Natural killer cell treated with Interleukin-12 subunit alpha and Interleukin-12 subunit beta and Interleukin-15 and Interleukin-18, amount 100 ng/mL, for 72 hours (primary cell): ENCODE measurements at regions not wholly inside any gene's neighbourhood (a gene's known extent, or its start where the extent isn't known, plus 50 kb on each side); places are given as distances from the start of the nearest gene placed in this dataset.

Source experiments
- ATAC-seq, 2 donors: fragments of 150-1000 bp; cut with Tn5 transposase in 1 of 2; sonication (Bioruptor Pico), chemical (Tn5 transposase) in 1 of 2; 2 replicates each; pipeline ENCODE4 v1.10.0; 2021
- DNase-seq: peaks from one replicate; pipeline ENCODE4 v3.0.0; 2022; ENCODE audit warnings: low spot score
- H3K27ac Mint-ChIP-seq, 2 donors: 1 replicate in 1 of 2; 2 replicates in 1 of 2; pipeline ENCODE4 v1.8.0; 2022; ENCODE audit warnings: mixed read lengths in 2 of 2, mild to moderate bottlenecking in 1 of 2, moderate library complexity in 1 of 2
- H3K27me3 Mint-ChIP-seq, 2 donors: 1 replicate in 1 of 2; 2 replicates in 1 of 2; pipeline ENCODE4 v1.8.0; 2022; ENCODE audit warnings: mixed read lengths in 2 of 2
- H3K36me3 Mint-ChIP-seq: one replicate; pipeline ENCODE4 v1.8.0; 2022; ENCODE audit warnings: mixed read lengths
- H3K4me1 Mint-ChIP-seq, 2 donors: 1 replicate in 1 of 2; 2 replicates in 1 of 2; pipeline ENCODE4 v1.8.0; 2022; ENCODE audit warnings: low read depth in 2 of 2, mixed read lengths in 2 of 2, mild to moderate bottlenecking in 1 of 2
- H3K4me3 Mint-ChIP-seq: one replicate; pipeline ENCODE4 v1.8.0; 2022; ENCODE audit warnings: mixed read lengths
- H3K9me3 Mint-ChIP-seq: 2 replicates; pipeline ENCODE4 v1.8.0; 2022; ENCODE audit warnings: mixed read lengths

DNA sequence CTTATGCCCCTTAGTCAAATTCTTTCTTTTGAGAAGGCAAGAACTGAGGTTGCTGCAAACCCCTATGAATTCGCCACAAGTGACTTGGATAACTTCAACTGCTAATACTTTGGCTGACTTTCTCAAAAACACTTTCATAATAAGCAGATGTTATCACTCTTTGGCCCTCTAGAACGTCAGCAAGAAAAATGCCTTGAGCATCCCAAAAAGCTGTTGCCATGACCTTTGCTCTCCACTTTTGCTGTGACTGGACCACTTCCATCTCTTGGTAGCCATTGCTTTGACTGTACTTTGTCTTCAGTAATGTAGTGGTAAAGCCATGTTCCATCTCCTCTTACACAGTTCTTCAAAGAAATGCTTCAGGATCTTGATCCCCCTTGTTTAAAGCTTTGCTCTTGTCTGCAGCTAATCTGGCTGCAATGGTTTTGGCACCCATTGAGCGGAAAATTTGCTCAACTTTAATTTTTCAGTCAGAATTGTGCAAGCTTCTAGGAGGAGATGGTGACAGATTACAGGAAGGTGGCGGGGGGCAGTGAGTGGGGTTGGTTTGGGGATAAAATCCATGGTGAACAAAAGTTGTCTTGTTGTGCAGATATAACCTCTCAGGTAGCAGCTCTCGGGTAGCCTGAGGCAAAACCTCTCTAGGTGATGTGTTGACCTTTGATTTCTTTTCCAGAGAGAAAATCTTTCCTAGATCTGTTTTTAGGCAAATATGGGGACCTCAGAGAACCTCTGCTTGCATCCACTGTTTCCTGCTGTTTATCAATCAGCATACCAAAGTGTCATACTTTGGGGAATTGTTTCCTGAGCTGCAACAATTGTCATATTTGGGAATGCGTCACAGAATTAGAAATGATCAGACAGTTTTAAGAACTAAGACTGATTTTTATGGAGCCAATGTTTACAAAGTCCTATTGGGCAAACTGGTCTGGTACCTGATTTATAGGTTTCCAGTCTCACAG is 83.6 kb downstream of the CCR1 start:
- DNase-seq (no peak), ATAC-seq (no peak)
- peaks cover 2% of the 10 kb centered on the region for H3K9me3 Mint-ChIP-seq
- no peaks in the 10 kb centered on the region for H3K36me3 Mint-ChIP-seq
- H3K27me3 Mint-ChIP-seq = peaks cover 0 to 10% of the 10 kb centered on the region in 2 donors
- H3K4me3 Mint-ChIP-seq = peak overlapping the region; percentile 4
- H3K27ac Mint-ChIP-seq = peak overlapping the region; percentile 25 to 60
- H3K4me1 Mint-ChIP-seq = peaks cover 29 to 33% of the 10 kb centered on the region in 2 donors

DNA sequence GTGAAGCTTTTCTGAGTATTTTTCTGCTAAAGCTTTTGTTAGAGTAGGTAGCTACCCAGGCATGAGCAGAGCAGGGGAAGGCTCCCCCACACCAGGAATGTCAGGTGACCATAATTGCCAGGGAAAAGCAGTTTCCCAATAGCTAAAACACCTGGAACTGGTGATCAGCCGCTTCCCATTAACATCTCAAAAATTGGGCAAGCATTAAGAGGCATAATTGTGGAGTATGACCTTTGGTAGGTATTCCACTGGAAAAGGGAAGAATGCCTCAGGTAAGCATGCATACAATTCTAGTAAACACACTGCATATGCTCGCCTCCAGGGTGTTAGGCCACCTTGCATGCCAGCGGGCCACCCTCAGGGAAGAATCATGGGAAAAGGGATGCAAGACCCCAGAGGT is 84.5 kb downstream of the CCR1 start:
- no peak for DNase-seq
- Mint-ChIP-seq H3K27ac (peak overlapping the region in 1 of 2 donors; percentile 60), H3K27me3 (peaks cover 0 to 10% of the 10 kb centered on the region in 2 donors), H3K4me1 (peaks cover 25 to 27% of the 10 kb centered on the region in 2 donors), H3K36me3 (no peaks in the 10 kb centered on the region), H3K9me3 (no peaks in the 10 kb centered on the region), H3K4me3 (no peak overlapping the region)
- ATAC-seq = no peak

DNA sequence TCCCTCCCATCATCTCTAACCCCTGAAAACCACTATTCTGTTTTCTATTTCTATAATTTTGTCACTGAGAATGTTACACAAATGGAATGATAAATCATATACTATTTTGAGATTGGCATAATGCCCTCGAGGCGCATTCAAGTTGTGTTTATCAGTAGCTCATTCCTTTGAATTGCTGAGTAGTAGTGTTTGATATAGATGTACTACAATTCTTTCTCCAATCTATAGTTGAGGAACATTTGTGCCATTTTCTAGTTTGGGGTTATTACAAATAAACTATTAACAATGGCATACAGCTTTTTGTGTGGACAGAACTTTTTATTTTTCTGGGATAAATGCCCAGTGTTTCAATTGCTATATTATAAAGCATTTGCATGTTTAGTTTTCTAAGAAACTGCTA is 86.0 kb downstream of the CCR1 start:
- ATAC-seq = no peak
- no peak overlapping the region for H3K4me3 Mint-ChIP-seq
- H3K27me3 Mint-ChIP-seq = peaks cover 0 to 10% of the 10 kb centered on the region in 2 donors
- DNase-seq = no peak
- H3K4me1 Mint-ChIP-seq = peaks cover 22 to 25% of the 10 kb centered on the region in 2 donors
- no peaks in the 10 kb centered on the region for H3K36me3 Mint-ChIP-seq
- no peak overlapping the region for H3K27ac Mint-ChIP-seq
- H3K9me3 Mint-ChIP-seq = no peaks in the 10 kb centered on the region

DNA sequence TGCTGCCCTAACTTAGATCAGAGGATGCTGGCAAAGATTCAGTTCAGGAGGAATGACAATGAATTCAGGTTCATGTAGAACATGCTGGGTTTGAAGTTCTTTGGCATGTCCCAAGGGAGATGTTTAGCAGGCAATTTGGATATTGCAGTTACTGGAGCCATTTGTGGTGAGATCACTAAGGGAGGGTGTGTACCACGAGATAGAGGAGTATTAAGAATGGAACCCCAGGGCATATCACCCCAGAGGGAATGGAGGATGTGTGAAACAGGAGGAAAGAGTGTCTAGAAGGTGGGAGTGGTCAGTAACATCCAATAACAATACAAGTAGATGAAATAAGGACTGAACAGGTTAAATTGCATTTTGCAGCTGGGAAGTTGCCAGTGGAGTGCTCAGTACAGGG is 87.1 kb downstream of the CCR1 start:
- no peak for DNase-seq
- H3K4me1 Mint-ChIP-seq = peaks cover 25 to 26% of the 10 kb centered on the region in 2 donors
- no peaks in the 10 kb centered on the region for H3K36me3 Mint-ChIP-seq
- H3K27ac Mint-ChIP-seq = peak overlapping the region in 1 of 2 donors; percentile 28
- H3K27me3 Mint-ChIP-seq = peaks cover 0 to 10% of the 10 kb centered on the region in 2 donors
- no peaks in the 10 kb centered on the region for H3K9me3 Mint-ChIP-seq
- H3K4me3 Mint-ChIP-seq = no peak overlapping the region
- no peak for ATAC-seq

DNA sequence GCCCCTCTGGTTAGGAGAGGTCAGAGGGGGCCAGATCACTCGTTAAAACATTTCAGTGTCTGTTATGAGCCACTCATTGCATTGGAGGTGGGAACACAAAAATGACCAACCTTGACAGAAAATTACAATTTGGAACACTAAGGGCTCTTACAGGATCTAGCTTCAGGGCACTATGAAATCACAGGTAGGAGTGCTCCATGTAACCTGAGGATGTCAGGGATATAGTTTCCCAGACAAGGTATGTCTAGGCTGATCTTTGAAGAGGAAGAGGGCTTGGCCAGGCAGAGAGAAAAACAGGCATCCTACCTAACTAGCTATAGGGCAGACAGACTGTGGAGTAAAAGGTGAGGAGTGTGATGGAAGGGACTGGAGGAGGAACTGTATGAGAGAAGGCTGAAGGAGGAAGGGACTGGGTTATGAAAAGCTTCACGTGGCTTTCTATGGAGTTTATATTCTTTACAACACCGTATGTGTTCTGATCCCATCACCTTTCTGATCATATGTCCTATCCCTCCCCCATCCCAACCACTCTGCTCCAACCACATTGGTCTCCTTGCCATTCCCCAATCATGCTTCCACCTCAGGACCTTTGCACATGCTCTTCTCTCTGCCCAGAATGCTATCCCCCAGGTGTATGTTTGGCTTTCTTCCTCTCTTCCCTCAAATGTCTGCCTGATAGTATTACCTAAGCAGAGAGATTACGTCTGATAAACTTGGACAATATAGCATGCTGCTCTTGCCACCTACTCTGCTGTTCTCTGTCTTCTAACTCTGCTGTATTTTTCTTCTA is 88.2 kb downstream of the CCR1 start:
- H3K27me3 Mint-ChIP-seq = peaks cover 0 to 10% of the 10 kb centered on the region in 2 donors
- H3K27ac Mint-ChIP-seq = peak overlapping the region in 1 of 2 donors; percentile 47
- no peaks in the 10 kb centered on the region for H3K36me3 Mint-ChIP-seq
- no peak overlapping the region for H3K4me3 Mint-ChIP-seq
- DNase-seq (no peak), ATAC-seq (no peak)
- H3K4me1 Mint-ChIP-seq = peaks cover 19 to 26% of the 10 kb centered on the region in 2 donors
- H3K9me3 Mint-ChIP-seq = no peaks in the 10 kb centered on the region

DNA sequence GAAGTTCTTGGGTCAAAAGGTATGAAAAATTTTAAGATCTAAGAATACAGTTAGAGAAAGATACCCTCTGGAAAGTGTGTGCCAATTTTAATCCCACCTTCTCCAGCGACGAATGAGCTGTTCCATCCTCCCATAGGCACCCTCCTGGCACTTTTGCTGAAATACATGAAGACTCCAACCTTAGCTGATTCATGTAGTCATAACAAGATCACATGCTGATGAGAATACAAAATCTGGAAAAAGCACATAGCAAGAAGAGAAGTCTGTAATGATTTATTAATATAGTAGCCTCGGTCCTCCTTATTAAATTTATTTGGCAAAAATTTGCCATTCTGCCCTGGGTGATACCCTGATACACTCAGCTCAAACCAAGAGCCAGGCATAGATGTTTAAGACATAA is 88.9 kb downstream of the CCR1 start:
- Mint-ChIP-seq H3K27ac (peak overlapping the region in 1 of 2 donors; percentile 47), H3K27me3 (peaks cover 0 to 10% of the 10 kb centered on the region in 2 donors), H3K36me3 (no peaks in the 10 kb centered on the region), H3K4me1 (peaks cover 20 to 25% of the 10 kb centered on the region in 2 donors), H3K4me3 (no peak overlapping the region), H3K9me3 (no peaks in the 10 kb centered on the region)
- no peak for ATAC-seq
- no peak for DNase-seq

DNA sequence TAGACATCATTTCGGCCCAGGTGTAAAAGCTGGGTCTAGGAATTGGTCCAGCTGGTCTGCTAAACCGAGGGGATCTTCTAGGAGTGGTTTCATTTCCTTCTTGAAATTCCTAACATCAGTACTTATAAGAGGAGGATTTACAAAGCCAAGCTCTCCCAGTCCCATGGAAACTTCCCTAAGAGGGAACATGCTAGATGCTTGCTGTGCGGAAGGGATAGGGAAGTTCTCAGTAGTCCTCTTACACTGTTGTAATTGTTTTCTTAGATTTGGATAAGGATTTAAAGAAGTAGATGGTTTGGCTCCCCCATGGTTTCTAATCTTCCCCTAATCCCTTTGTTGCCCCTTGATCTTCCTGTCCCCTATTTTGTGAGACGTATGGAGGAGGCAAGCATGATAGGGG is 89.7 kb upstream of the XCR1 start:
- Mint-ChIP-seq H3K27ac (peak overlapping the region in 1 of 2 donors; percentile 73), H3K36me3 (peaks cover 6% of the 10 kb centered on the region)

DNA sequence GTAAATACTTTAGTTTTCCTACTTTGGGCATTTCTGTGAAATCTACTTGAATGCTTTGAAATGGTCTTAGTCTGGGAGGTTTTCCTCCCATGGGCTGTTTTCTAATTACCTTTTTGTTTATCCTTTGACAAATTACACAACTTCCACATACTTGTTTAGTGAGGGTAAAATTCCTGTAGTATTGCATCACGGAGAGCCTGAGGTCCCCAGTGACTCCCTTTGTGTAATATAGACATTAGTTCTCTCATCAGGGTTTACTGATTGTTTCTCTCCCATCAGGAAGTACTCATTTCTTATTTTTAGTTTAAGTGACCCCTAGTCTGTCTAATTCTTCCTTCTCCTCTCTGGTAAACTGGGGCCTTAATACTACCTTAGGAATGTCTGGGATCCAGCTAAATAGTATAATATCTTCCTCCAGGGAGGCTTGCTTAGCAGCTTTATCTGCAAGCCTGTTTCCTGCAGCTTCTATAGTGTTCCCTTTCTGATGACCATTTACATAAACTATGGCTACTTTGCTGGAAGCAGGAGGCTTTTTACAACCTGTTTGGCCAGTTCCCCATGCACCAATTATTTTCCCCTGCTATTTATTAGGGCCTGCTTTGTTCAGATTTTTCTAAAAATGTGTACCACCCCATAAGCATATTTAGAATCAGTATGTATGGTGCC is 87.2 kb upstream of the XCR1 start:
- no peak for ATAC-seq
- H3K27me3 Mint-ChIP-seq = no peaks in the 10 kb centered on the region
- peak overlapping the region; percentile 53 to 99 for H3K27ac Mint-ChIP-seq
- H3K9me3 Mint-ChIP-seq = no peaks in the 10 kb centered on the region
- H3K4me1 Mint-ChIP-seq = peaks cover 41 to 43% of the 10 kb centered on the region in 2 donors
- H3K36me3 Mint-ChIP-seq = peaks cover 15% of the 10 kb centered on the region
- DNase-seq = no peak
- H3K4me3 Mint-ChIP-seq = no peak overlapping the region

More for the DNA sequence above, 89.7 kb upstream of the XCR1 start:
- Mint-ChIP-seq H3K9me3 (no peaks in the 10 kb centered on the region), H3K4me1 (peaks cover 23 to 33% of the 10 kb centered on the region in 2 donors), H3K27me3 (peaks cover 0 to 10% of the 10 kb centered on the region in 2 donors), H3K4me3 (no peak overlapping the region)
- no peak for DNase-seq
- no peak for ATAC-seq

DNA sequence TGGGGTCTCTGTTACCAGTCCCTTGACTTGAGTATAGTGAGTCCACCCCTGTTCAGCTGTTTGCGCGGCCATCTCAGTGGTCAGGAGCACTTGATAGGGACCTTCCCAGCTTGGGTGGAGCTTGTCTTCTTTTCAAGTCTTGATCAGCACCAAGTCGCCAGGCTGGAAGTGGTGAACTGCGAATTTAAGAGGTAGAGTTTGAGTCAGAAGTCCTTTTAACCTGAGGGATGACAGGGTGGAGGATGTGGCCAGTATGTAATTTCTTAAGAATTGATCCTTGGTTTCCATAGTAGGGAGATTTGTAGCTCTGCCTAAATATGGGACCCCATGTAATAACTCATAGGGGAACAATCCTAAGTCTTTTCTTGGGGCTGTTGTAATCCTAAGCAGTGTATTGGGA is 86.3 kb upstream of the XCR1 start:
- Mint-ChIP-seq H3K27me3 (no peaks in the 10 kb centered on the region), H3K4me1 (peaks cover 49 to 52% of the 10 kb centered on the region in 2 donors), H3K27ac (peak overlapping the region; percentile 53 to 99), H3K36me3 (peaks cover 15% of the 10 kb centered on the region), H3K4me3 (no peak overlapping the region), H3K9me3 (no peaks in the 10 kb centered on the region)
- no peak for ATAC-seq
- DNase-seq = no peak

DNA sequence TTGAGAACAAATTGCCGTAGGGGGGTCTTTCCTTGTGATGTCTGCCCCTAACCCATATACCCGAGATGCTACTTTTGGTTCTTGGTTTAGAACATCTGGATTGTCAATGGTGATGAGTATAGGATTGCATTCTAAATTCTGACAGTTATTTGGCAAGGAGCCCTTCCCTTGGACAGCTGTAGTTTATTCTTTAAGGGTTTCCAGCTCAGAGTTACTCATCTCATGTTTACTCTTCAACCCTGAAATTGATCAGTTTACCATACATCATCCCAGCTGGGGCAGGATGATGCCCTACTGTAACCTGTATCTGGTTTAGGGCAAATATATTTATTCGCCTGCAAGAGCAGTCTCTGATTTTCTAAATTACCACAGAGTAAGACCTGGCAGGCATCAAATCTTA is 85.7 kb upstream of the XCR1 start:
- Mint-ChIP-seq H3K27me3 (no peaks in the 10 kb centered on the region), H3K27ac (peak overlapping the region; percentile 99 to 100), H3K4me1 (peaks cover 55 to 56% of the 10 kb centered on the region in 2 donors), H3K36me3 (peaks cover 15% of the 10 kb centered on the region), H3K9me3 (no peaks in the 10 kb centered on the region), H3K4me3 (no peak overlapping the region)
- ATAC-seq = no peak
- DNase-seq = no peak

DNA sequence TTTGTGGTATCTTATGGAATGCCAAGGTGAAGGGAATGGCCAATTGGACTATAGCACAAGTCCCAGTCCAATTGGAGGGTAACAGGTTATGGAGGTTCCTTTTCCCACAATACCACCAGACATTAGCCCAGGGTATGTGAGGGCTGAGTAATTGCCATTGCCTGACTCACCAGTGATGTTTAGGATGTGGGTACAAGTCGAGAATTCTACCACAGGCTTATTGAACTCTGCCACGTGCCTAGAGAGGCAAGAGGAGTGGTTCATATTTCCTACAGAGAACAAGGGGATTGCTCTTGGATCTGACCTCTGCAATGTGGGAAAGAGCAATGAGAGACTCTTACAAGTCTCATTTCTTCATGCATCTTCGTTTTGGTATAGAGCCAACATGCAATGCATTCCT is 85.0 kb upstream of the XCR1 start:
- peak overlapping the region; percentile 40 for H3K4me3 Mint-ChIP-seq
- H3K27me3 Mint-ChIP-seq = no peaks in the 10 kb centered on the region
- ATAC-seq (peak in 1 of 2 donors; percentile 36), DNase-seq (no peak)
- H3K36me3 Mint-ChIP-seq = peaks cover 15% of the 10 kb centered on the region
- peaks cover 62% of the 10 kb centered on the region in 2 donors for H3K4me1 Mint-ChIP-seq
- peak overlapping the region; percentile 99 to 100 for H3K27ac Mint-ChIP-seq
- H3K9me3 Mint-ChIP-seq = no peaks in the 10 kb centered on the region

DNA sequence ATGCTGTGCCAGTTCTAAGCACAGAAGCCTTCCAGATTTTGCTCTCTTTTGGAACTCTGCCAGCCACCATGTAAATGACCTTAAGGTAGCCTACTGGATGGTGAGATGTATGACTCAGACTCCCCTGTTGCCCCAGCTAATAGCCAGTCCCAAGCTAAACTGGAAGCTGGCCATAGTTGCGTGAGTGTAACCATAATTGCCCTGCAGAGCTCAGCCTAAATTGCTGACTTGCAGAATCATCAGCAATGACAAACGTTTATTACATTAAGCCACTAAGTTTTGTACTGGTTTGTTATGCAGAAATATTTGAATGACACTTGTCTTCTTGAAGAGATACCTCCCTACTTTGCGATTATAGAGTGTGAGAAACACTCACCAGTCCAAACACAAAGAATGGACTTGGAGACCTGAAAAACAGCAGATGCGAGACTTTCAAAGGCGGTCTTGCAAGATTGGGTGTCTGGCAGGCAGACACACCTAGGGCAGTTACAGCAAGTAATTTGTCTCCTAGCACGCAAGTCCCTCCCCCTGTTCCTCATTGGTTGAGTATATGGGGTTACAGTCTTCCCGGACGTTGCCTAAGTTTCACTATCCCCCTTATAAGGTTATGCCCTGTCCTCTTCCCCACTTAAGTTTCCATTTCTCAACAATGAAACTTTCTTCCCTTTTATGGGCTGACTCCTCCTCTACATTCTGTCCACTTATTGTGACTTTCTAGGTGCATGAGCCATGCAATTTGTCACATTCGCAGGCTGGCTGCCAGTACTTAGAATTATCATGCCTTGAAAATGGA is 83.6 kb upstream of the XCR1 start:
- H3K27me3 Mint-ChIP-seq = no peaks in the 10 kb centered on the region
- peak overlapping the region; percentile 77 for H3K4me3 Mint-ChIP-seq
- peaks cover 15% of the 10 kb centered on the region for H3K36me3 Mint-ChIP-seq
- DNase-seq (peak; percentile 67), ATAC-seq (peak; percentile 53 to 67)
- H3K9me3 Mint-ChIP-seq = no peaks in the 10 kb centered on the region
- peaks cover 67 to 69% of the 10 kb centered on the region in 2 donors for H3K4me1 Mint-ChIP-seq
- H3K27ac Mint-ChIP-seq = peak overlapping the region; percentile 99 to 100

DNA sequence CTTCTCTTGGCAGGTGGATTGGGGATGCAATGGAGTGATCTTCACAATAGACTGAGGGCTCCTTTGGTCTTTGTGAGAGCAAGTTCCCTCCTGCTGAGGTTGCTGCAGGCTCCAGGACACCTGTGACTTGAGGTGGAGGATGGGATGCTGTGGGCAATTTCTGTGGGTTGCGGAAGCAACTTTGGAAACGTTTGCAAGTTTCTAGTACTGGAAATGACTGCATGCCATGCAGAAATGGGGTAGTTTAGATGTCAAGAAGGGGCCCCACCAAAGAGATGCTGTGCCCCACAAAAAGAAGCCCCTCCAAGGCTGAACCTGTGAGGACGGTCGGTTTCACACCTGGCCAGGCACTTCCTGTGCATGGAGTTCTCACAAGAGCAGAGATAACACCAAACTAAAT is 80.4 kb upstream of the XCR1 start:
- Mint-ChIP-seq H3K27ac (peak overlapping the region; percentile 99 to 100), H3K4me3 (peak overlapping the region; percentile 89), H3K9me3 (peaks cover 4% of the 10 kb centered on the region), H3K4me1 (peaks cover 71 to 75% of the 10 kb centered on the region in 2 donors), H3K27me3 (no peaks in the 10 kb centered on the region), H3K36me3 (peaks cover 14% of the 10 kb centered on the region)
- peak; percentile 27 to 33 for ATAC-seq
- DNase-seq = peak; percentile 77
